Retinal pigment epithelial cell (primary cell): ENCODE measurements at regions not wholly inside any gene's neighbourhood (a gene's known extent, or its start where the extent isn't known, plus 50 kb on each side); places are given as distances from the start of the nearest gene placed in this dataset.
A peak's percentile ranks its signal among the peaks of the same experiment; 100 is the strongest.

ENCODE experiments used
- DNase-seq: peaks from one replicate; pipeline ENCODE4 v3.0.0-alpha.2; 2010; ENCODE audit warnings: low read depth
- H3K4me3 ChIP-seq: 2 replicates; pipeline ENCODE4 v1.5.1; 2011; ENCODE audit warnings: mild to moderate bottlenecking, low read length, control low read depth, moderate library complexity
- TF ChIP-seq, protein P1 (sequence below): conservative IDR thresholded peaks from 2 replicates; pipeline ENCODE4 v1.5.1; 2011; ENCODE audit warnings: low read depth, low read length, control low read depth, inconsistent platforms

DNA sequence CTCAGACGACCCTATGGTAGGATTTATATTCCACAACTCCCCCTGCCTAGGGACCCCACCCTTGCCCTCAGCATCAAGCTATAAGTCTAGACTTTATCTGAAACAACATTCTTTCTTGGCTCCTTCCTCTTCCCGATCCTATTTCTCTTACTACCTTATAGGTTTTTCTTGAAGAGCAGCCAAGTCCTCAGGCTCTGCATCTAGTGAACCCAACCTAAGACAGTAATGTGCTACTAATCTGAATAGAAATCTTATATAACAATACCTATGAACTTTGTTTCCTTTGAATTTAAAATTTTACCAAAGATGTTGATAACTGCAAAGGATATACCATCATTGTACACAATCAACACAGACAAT is 96.7 kb upstream of the BMP4 start:
- TF ChIP-seq, protein P1, sequence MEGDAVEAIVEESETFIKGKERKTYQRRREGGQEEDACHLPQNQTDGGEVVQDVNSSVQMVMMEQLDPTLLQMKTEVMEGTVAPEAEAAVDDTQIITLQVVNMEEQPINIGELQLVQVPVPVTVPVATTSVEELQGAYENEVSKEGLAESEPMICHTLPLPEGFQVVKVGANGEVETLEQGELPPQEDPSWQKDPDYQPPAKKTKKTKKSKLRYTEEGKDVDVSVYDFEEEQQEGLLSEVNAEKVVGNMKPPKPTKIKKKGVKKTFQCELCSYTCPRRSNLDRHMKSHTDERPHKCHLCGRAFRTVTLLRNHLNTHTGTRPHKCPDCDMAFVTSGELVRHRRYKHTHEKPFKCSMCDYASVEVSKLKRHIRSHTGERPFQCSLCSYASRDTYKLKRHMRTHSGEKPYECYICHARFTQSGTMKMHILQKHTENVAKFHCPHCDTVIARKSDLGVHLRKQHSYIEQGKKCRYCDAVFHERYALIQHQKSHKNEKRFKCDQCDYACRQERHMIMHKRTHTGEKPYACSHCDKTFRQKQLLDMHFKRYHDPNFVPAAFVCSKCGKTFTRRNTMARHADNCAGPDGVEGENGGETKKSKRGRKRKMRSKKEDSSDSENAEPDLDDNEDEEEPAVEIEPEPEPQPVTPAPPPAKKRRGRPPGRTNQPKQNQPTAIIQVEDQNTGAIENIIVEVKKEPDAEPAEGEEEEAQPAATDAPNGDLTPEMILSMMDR, result no peak
- no peak for DNase-seq
- no peak overlapping the region for H3K4me3 ChIP-seq

DNA sequence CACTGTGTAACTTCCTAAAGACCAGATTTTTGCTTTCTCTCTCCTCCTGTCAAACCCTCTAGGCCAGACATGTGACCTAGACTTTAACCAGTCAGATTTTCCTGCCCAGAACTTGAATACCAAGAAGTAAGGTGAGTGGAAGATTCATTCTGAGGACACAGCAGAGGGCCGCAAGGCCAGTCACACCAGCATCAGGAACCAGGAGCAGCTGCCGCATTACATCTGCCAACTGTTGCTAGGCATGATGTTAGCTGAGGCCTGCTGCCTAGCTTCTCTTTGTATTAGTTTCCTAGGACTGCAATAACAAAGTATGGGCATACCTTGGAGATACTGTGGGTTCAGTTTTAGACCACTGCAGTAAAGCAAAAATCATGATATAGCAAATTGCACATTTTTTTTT is 101.9 kb upstream of the BMP4 start:
- no peak overlapping the region for H3K4me3 ChIP-seq
- TF ChIP-seq, protein P1, result no peak
- DNase-seq, result no peak

DNA sequence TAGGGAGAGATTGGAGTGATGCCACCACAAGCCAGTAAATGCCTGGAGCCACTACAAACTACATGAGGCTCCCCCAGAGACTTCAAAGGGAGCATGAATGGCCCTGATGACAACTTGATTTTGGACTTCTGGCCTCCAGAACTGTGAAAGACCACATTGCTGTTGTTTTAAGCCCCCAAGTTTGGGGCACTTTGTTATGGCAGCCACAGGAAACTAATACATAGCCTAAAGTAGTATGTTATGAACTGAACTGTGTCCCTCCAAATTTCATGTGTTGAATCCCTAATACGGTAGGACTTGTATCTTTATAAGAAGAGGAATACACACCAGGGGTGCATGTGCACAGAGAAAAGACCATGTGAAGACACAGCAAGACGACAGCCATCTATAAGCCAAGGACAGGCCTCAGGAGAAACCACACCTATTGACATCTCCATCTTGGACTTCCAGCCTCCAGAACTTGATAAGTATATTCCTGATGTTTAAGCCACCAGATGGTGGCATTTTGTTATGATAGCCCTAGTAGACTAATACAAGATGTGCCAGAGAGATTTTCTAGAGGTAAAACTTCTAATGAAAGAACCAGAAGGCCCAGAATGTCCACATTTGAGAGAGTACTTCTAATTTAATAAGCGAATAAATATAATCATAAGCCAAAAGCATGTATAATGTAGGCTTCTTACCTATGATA is 127.1 kb upstream of the BMP4 start:
- TF ChIP-seq, protein P1, result no peak
- H3K4me3 ChIP-seq, result no peak overlapping the region
- DNase-seq, result no peak

DNA sequence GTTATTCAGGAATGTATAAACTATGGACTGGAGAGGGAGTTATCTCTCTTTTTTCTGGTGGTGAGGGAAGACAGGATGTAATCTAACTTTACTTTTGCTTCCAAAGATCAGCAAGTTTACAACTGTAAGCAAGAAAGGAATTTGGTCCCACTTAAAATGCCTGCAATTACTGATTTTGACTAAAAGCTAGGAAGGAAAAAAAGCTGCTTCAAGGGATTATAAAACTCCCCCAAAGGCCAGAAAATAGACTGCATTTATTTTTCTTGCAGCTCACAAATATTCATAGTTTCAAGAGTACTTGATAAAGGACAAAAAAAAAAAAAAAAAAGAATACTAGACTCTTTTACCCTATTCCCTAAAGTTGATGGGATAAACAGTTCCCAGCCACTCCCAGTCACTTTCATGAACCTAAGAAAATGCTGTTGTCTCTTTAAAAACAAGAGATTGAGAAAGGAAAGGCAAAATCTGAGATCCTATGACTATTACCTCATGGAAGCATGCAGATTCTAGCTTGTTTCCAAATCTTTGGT is 128.7 kb upstream of the BMP4 start:
- TF ChIP-seq, protein P1, result no peak
- peak; percentile 45 for DNase-seq

DNA sequence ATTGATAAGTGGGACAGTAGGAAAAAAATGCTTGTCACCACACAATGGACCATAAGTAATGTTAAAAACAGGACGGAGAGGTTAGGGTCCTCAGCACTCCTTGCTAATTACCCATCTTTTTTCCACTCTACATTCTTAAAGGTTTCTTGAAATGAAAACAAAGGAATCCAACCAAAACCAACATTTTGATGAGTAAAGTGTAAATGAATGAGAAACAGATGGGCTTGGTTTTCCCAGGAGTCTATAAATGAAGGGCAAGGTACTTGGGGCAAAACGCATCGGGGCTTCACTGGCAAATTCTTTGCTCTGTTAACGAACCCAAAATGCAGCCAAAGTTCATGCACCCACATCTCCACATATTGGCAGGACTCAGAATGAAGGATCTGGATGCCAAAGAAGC is 129.2 kb upstream of the BMP4 start:
- no peak overlapping the region for H3K4me3 ChIP-seq
- no peak for DNase-seq
- TF ChIP-seq, protein P1, result no peak

More for the DNA sequence above, 128.7 kb upstream of the BMP4 start:
- H3K4me3 ChIP-seq, result no peak overlapping the region

DNA sequence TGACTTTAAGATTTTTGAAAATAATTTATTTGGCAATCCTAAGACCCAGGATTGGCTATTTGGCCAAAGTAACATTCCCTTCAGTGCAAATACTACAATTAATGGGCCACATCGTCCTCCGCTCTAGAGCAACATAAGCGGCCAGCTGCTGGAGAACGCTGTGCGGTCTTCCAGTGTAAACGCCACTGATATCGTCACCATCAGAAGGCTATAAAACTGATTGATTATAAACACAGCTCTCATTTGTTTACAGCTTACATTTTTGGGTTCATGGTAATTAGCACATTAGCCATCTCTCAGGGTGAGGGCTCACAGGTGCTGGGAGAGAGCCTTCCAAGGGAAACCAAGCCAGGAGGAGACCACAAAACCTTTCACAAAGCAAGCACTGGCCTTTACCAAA is 130.1 kb upstream of the BMP4 start:
- TF ChIP-seq, protein P1, result no peak
- no peak for DNase-seq
- H3K4me3 ChIP-seq, result no peak overlapping the region

DNA sequence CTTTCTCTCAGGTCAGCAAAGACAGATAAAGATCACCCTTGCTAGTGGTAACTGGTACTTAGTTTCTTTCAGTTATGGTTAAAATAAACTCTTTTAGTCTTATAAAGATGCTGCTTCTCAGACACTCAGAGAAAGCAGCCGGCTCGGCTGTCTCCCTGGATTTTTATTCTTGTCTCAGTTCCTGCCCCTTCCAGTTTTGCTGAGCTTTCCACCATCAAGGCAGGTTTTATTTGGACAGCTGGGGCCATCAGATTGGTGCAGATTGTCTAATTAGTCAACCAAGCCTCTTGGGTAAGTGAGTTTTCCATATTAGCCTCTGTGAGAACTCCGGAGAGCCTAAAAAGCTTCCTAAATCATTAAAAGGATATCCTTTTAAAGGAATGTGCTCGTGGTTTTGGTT is 130.8 kb upstream of the BMP4 start:
- TF ChIP-seq, protein P1, result no peak
- H3K4me3 ChIP-seq, result no peak overlapping the region
- DNase-seq, result no peak
